ENCODE measurements at regions not wholly inside any gene's neighbourhood (a gene's known extent, or its start where the extent isn't known, plus 50 kb on each side); places are given as distances from the start of the nearest gene placed in this dataset.

DNA sequence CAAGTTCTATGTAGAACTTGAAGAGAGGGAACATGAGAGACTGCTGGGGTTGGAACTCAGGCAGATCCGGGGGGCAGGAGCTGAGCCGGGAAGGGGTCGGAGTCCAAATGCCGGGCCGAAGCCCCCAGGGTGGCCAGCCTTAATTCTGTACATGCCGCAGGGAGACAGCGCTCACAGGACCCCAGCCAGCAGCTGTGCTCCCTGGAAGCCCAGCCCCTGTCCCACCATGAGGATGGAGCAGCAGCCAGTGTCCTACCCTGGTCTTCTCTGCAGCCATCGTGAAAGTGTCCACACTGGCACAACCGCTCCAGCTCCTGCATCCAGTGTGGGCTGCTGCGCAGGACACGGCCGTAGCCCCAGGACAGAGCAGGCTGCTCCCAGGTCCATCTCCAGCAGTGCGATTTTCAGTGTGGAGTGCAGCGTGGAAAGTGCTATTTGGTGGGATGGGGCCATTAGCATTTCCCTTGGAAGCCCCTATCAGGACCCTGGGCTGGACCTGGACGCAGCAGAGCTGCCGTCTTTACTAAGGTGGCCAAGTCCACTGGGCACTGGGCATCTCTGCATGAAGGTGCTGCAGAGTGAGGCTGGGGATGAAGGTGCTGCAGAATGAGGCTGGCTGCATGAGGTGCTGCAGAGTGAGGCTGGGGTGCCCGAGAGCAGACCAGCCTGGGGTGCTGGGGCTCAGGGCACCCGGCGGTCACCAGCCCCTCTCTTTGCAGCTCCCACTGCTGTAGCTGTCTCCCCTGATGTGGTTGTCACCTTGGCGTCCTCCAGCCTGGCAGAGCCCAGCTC, 737.4 kb downstream of the BRD1 start:
- TF ChIP-seq, protein P1, sequence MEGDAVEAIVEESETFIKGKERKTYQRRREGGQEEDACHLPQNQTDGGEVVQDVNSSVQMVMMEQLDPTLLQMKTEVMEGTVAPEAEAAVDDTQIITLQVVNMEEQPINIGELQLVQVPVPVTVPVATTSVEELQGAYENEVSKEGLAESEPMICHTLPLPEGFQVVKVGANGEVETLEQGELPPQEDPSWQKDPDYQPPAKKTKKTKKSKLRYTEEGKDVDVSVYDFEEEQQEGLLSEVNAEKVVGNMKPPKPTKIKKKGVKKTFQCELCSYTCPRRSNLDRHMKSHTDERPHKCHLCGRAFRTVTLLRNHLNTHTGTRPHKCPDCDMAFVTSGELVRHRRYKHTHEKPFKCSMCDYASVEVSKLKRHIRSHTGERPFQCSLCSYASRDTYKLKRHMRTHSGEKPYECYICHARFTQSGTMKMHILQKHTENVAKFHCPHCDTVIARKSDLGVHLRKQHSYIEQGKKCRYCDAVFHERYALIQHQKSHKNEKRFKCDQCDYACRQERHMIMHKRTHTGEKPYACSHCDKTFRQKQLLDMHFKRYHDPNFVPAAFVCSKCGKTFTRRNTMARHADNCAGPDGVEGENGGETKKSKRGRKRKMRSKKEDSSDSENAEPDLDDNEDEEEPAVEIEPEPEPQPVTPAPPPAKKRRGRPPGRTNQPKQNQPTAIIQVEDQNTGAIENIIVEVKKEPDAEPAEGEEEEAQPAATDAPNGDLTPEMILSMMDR (IDR thresholded peaks at IDR 0.05 in 2 of 3, conservative IDR thresholded peaks at IDR 0.05 in 1 of 3; ENCODE audit: borderline replicate concordance in 1 of 3, insufficient read depth in 1 of 3, low read depth in 2 of 3, low read length in 2 of 3) = no peak
- TF ChIP-seq POLR2AphosphoS5 (IDR thresholded peaks at IDR 0.05; ENCODE audit: low read depth, low read length) (no peak), EZH2 (IDR thresholded peaks at IDR 0.05) (no peak), POLR2A (IDR thresholded peaks at IDR 0.05; ENCODE audit: borderline replicate concordance, extremely low read depth, insufficient read depth, insufficient read length) (no peak), RAD21 (IDR thresholded peaks at IDR 0.05; ENCODE audit: low read depth) (no peak), SP1 (IDR thresholded peaks at IDR 0.05; ENCODE audit: low read depth) (no peak), CEBPB (IDR thresholded peaks at IDR 0.05; ENCODE audit: low read depth) (no peak)
- TF ChIP-seq, protein P2, sequence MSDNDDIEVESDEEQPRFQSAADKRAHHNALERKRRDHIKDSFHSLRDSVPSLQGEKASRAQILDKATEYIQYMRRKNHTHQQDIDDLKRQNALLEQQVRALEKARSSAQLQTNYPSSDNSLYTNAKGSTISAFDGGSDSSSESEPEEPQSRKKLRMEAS (IDR thresholded peaks at IDR 0.05) = no peak
- TF ChIP-seq, protein P3, sequence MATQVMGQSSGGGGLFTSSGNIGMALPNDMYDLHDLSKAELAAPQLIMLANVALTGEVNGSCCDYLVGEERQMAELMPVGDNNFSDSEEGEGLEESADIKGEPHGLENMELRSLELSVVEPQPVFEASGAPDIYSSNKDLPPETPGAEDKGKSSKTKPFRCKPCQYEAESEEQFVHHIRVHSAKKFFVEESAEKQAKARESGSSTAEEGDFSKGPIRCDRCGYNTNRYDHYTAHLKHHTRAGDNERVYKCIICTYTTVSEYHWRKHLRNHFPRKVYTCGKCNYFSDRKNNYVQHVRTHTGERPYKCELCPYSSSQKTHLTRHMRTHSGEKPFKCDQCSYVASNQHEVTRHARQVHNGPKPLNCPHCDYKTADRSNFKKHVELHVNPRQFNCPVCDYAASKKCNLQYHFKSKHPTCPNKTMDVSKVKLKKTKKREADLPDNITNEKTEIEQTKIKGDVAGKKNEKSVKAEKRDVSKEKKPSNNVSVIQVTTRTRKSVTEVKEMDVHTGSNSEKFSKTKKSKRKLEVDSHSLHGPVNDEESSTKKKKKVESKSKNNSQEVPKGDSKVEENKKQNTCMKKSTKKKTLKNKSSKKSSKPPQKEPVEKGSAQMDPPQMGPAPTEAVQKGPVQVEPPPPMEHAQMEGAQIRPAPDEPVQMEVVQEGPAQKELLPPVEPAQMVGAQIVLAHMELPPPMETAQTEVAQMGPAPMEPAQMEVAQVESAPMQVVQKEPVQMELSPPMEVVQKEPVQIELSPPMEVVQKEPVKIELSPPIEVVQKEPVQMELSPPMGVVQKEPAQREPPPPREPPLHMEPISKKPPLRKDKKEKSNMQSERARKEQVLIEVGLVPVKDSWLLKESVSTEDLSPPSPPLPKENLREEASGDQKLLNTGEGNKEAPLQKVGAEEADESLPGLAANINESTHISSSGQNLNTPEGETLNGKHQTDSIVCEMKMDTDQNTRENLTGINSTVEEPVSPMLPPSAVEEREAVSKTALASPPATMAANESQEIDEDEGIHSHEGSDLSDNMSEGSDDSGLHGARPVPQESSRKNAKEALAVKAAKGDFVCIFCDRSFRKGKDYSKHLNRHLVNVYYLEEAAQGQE (IDR thresholded peaks at IDR 0.05; ENCODE audit: low read depth) = no peak
- TF ChIP-seq, protein P4, sequence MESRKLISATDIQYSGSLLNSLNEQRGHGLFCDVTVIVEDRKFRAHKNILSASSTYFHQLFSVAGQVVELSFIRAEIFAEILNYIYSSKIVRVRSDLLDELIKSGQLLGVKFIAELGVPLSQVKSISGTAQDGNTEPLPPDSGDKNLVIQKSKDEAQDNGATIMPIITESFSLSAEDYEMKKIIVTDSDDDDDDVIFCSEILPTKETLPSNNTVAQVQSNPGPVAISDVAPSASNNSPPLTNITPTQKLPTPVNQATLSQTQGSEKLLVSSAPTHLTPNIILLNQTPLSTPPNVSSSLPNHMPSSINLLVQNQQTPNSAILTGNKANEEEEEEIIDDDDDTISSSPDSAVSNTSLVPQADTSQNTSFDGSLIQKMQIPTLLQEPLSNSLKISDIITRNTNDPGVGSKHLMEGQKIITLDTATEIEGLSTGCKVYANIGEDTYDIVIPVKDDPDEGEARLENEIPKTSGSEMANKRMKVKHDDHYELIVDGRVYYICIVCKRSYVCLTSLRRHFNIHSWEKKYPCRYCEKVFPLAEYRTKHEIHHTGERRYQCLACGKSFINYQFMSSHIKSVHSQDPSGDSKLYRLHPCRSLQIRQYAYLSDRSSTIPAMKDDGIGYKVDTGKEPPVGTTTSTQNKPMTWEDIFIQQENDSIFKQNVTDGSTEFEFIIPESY (IDR thresholded peaks at IDR 0.05; ENCODE audit: extremely low read depth, insufficient replicate concordance, low read length) = no peak
